ENCODE measurements at regions not wholly inside any gene's neighbourhood (a gene's known extent, or its start where the extent isn't known, plus 50 kb on each side); places are given as distances from the start of the nearest gene placed in this dataset.
A peak's percentile ranks its signal among the peaks of the same experiment; 100 is the strongest.

- no peak overlapping the region for H3K4me3 ChIP-seq
- H3K27me3 ChIP-seq = no peaks in the 10 kb centered on the region
- H3K9me3 ChIP-seq = no peaks in the 10 kb centered on the region
- TF ChIP-seq CTCF (IDR thresholded peaks at IDR 0.05) = peak in 1 of 2 experiments; percentile 7
- no peak for DNase-seq
- no peak overlapping the region for H3K27ac ChIP-seq
- intact Hi-C loops (cut with DNase I; ENCODE audit: low total_unique reads) = no loop called here
- H3K4me1 ChIP-seq = no peaks in the 10 kb centered on the region
- no peaks in the 10 kb centered on the region for H3K36me3 ChIP-seq
Observed at GRCh38 chr4:130359542-130359941, 1263.6 kb downstream of the C4orf33 start.

GRCh38 chr4:130361616-130362015 lies 1265.7 kb downstream of the C4orf33 start:
- no peak for DNase-seq
- no peak for TF ChIP-seq CTCF (IDR thresholded peaks at IDR 0.05)
- intact Hi-C loops (cut with DNase I; ENCODE audit: low total_unique reads) = no loop called here
- Histone ChIP-seq H3K27me3 (no peaks in the 10 kb centered on the region), H3K36me3 (no peaks in the 10 kb centered on the region), H3K4me3 (no peak overlapping the region), H3K9me3 (no peaks in the 10 kb centered on the region), H3K4me1 (no peaks in the 10 kb centered on the region), H3K27ac (no peak overlapping the region)

GRCh38 chr4:130368668-130369067 lies 1272.7 kb downstream of the C4orf33 start:
- H3K4me3 ChIP-seq = no peak overlapping the region
- H3K9me3 ChIP-seq = no peaks in the 10 kb centered on the region
- H3K27ac ChIP-seq = no peak overlapping the region
- H3K27me3 ChIP-seq = no peaks in the 10 kb centered on the region
- intact Hi-C loops (cut with DNase I; ENCODE audit: low total_unique reads) = no loop called here
- no peaks in the 10 kb centered on the region for H3K36me3 ChIP-seq
- no peaks in the 10 kb centered on the region for H3K4me1 ChIP-seq
- DNase-seq = no peak
- TF ChIP-seq CTCF (IDR thresholded peaks at IDR 0.05) = no peak

GRCh38 chr4:130393231-130393630 lies 1297.3 kb downstream of the C4orf33 start:
- H3K27me3 ChIP-seq = no peaks in the 10 kb centered on the region
- intact Hi-C loops (cut with DNase I; ENCODE audit: low total_unique reads) = no loop called here
- H3K27ac ChIP-seq = no peak overlapping the region
- TF ChIP-seq CTCF (IDR thresholded peaks at IDR 0.05) = no peak
- H3K9me3 ChIP-seq = no peaks in the 10 kb centered on the region
- H3K36me3 ChIP-seq = no peaks in the 10 kb centered on the region
- H3K4me3 ChIP-seq = no peak overlapping the region
- H3K4me1 ChIP-seq = no peaks in the 10 kb centered on the region
- no peak for DNase-seq

- Histone ChIP-seq H3K9me3 (no peaks in the 10 kb centered on the region), H3K27ac (no peak overlapping the region), H3K36me3 (no peaks in the 10 kb centered on the region), H3K4me3 (no peak overlapping the region), H3K4me1 (no peaks in the 10 kb centered on the region), H3K27me3 (no peaks in the 10 kb centered on the region)
- DNase-seq = no peak
- intact Hi-C loops (cut with DNase I; ENCODE audit: low total_unique reads) = no loop called here
- TF ChIP-seq CTCF (IDR thresholded peaks at IDR 0.05) = no peak
Observed at GRCh38 chr4:130393642-130394041, 1297.7 kb downstream of the C4orf33 start.

GRCh38 chr4:130395871-130396270 lies 1299.9 kb downstream of the C4orf33 start:
- Histone ChIP-seq H3K4me3 (no peak overlapping the region), H3K4me1 (no peaks in the 10 kb centered on the region), H3K27me3 (no peaks in the 10 kb centered on the region), H3K9me3 (no peaks in the 10 kb centered on the region), H3K36me3 (no peaks in the 10 kb centered on the region), H3K27ac (no peak overlapping the region)
- TF ChIP-seq CTCF (IDR thresholded peaks at IDR 0.05) = no peak
- DNase-seq = no peak
- intact Hi-C loops (cut with DNase I; ENCODE audit: low total_unique reads) = no loop called here
